HG03558 (cell line): ENCODE measurements at regions not wholly inside any gene's neighbourhood (a gene's known extent, or its start where the extent isn't known, plus 50 kb on each side); places are given as distances from the start of the nearest gene placed in this dataset.
"Not testable (repeated sequence)": the region's sequence is repeated elsewhere in the genome, so short reads cannot be mapped to it uniquely, and the experiment has no call there.

Experiments used
- ATAC-seq: cut with Tn5 transposase; IDR thresholded peaks from one replicate; pipeline ENCODE4 v1.9.1; 2021; ENCODE audit warnings: moderate number of reproducible peaks; ENCODE audit not compliant: unreplicated experiment; ENCODE audit errors: extremely low read depth

GRCh38 chr7:12927635-12928434 lies 240.4 kb downstream of the ARL4A start:
- no peak for ATAC-seq

GRCh38 chr7:12929476-12930140 lies 242.2 kb downstream of the ARL4A start:
- ATAC-seq: no peak

- no peak for ATAC-seq
These were observed 243.1 kb downstream of the ARL4A start for GRCh38 chr7:12930534-12930933.

- not testable (repeated sequence) for ATAC-seq
These were observed 244.0 kb downstream of the ARL4A start for GRCh38 chr7:12931465-12931864.

- no peak for ATAC-seq
These were observed 252.3 kb downstream of the ARL4A start for GRCh38 chr7:12939694-12940093.

GRCh38 chr7:12941512-12941911 lies 254.1 kb downstream of the ARL4A start:
- ATAC-seq: no peak

- ATAC-seq: no peak
These were observed 255.2 kb downstream of the ARL4A start for GRCh38 chr7:12942609-12943008.

- no peak for ATAC-seq
These were observed 256.3 kb downstream of the ARL4A start for GRCh38 chr7:12943781-12944180.

- ATAC-seq: no peak
These were observed 258.5 kb downstream of the ARL4A start for GRCh38 chr7:12945901-12946300.

- no peak for ATAC-seq
These were observed 260.0 kb downstream of the ARL4A start for GRCh38 chr7:12947465-12947864.

GRCh38 chr7:12949060-12949931 lies 261.9 kb downstream of the ARL4A start:
- no peak for ATAC-seq

- no peak for ATAC-seq
These were observed 264.0 kb downstream of the ARL4A start for GRCh38 chr7:12951397-12951801.

- no peak for ATAC-seq
These were observed 267.1 kb downstream of the ARL4A start for GRCh38 chr7:12954380-12955033.

GRCh38 chr7:12957487-12957886 lies 270.1 kb downstream of the ARL4A start:
- no peak for ATAC-seq

- ATAC-seq: no peak
These were observed 274.6 kb downstream of the ARL4A start for GRCh38 chr7:12961910-12962480.

GRCh38 chr7:12963435-12963834 lies 276.0 kb downstream of the ARL4A start:
- no peak for ATAC-seq

- no peak for ATAC-seq
These were observed 277.4 kb downstream of the ARL4A start for GRCh38 chr7:12964836-12965235.

GRCh38 chr7:12965767-12966166 lies 278.3 kb downstream of the ARL4A start:
- no peak for ATAC-seq

GRCh38 chr7:12967322-12967721 lies 279.9 kb downstream of the ARL4A start:
- ATAC-seq: no peak

GRCh38 chr7:12968836-12969422 lies 281.5 kb downstream of the ARL4A start:
- no peak for ATAC-seq
